HG03558 (cell line): ENCODE measurements at regions not wholly inside any gene's neighbourhood (a gene's known extent, or its start where the extent isn't known, plus 50 kb on each side); places are given as distances from the start of the nearest gene placed in this dataset.

Experiments used
- ATAC-seq: cut with Tn5 transposase; IDR thresholded peaks from one replicate; pipeline ENCODE4 v1.9.1; 2021; ENCODE audit warnings: moderate number of reproducible peaks; ENCODE audit not compliant: unreplicated experiment; ENCODE audit errors: extremely low read depth

DNA sequence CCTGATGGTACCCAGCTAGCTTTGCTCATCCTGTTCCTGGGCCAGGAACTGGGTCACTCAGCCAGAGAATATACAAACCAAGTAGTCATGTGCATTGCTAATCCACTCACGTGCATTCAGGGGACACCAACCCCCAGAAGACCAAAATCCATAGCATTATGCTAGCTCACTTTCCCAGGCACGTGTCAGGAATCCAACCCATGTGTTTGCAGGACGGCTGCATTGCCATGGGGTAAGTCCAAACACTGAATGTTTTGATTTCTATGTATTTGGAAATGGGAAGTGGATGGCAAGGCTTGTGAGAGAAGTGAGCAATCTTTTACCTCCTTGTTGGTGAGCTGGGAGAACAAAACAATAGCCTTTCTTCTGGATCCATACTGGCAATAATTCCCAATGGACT lies 87.1 kb upstream of the FOXN3 start:
- no peak for ATAC-seq

DNA sequence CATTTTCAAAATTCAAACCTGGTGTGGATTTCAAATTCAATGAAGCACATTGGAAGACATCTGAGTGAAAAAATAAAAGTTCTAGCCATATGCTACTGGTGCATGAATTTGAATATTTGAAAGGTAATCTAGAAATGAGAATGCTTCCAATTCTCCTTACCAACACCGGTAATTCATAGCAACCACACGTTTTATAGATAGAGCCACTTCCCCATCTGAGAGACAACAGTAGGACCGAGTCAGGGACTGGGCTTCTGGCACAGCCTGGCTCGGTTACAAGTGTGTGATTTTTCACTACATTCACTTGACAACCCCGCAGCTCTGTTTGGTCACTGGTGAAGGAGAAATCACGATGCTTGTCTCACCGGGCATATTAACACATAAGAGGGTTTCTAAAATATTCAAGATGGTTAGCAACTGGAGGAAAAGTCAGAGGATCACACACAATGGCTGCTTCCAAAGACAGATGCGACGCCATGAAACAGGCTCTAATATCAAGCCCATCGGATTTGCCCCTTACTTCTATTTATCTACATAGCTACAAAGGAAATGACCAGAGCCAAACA lies 86.5 kb upstream of the FOXN3 start:
- ATAC-seq = no peak

DNA sequence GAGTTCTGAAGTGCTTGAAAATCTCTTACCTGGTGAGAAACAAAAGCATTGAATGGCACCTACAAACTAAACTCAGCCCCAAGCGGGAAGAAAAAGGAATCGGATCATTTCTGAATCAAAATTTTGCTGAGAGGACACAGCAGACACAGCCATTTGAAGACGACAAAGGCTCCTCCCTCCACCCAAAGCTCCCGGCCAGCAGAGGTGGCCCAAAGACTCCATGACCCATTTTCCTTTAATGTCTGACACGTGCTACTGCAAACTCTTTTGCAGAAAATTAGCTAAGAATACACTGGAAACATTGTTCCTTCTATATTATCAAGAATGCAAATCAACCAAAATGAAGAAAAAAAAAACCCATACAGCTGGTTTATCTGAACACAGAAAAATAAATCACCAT lies 85.9 kb upstream of the FOXN3 start:
- no peak for ATAC-seq

DNA sequence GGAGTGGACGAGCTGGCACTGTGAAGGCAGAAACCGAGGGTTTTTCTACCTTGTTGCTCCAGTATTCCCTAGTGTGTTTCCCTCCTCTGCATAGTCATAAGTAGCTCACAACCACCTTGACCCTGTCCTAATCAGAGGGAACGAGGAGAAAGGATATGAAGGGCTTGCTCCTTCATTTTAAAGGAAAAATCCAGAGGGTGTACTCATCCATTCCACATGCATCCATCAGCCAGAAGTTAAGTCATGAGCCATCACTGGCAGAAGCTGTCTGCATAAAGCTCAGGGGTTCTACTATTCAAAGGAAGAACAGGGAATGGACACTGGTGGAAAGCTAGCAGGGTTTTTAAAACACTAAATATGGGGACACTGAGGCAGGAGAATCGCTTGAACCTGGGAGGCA lies 84.3 kb upstream of the FOXN3 start:
- no peak for ATAC-seq

DNA sequence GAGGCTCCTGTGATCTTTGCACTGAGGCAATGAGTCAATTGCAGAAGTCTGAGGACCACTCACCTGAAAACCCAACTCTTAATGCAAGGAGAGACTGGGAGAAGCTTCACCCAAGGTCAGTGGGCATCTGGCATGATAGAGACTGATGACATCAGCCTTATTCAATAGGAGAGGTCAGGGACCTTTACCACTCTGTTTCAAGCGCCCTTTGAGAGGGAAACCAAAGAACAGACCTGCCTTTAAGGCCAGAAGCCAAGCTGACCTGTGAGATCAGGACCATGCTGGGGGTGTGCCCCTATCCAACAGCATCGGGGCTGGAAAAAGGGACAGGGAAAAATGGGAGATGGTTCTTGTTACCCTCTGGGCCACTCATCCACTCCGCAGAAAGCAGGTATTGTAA lies 83.3 kb upstream of the FOXN3 start:
- no peak for ATAC-seq

DNA sequence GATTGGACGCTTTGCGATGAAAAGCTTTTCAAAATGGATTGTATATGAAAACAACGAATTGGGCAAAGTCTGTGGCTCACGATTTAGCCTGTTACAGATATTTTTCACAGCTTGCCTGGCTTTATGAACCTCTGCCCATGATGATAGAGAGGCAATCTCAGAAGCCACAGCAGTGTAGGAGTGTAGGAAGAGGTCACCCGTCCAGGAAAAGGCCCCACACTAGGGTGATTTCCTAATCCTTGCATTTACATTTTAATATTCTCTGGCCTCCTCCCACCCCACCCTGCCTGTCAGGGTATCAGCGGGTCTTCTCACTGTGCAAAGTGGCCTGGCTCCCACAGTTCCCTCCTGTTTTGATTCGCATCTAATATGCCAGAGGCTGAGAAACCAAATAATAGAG lies 81.8 kb upstream of the FOXN3 start:
- no peak for ATAC-seq

DNA sequence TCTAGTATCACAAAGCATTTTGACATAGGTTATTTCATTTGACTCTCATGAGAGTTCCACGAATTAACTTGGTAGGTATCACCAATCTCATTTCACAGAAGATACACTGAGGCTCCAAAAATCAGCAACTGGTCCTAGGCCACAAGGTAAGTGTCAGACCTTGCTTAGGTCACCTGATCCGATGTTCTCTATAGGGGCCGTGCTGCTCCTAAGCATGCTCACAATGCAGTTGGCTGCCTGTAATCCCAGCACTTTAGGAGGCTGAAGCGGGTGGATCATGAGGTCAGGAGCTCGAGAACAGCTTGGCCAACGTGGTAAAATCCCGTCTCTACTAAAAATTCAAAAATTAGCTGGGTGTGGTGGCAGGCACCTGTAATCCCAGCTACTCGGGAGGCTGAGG lies 78.7 kb upstream of the FOXN3 start:
- ATAC-seq = no peak

DNA sequence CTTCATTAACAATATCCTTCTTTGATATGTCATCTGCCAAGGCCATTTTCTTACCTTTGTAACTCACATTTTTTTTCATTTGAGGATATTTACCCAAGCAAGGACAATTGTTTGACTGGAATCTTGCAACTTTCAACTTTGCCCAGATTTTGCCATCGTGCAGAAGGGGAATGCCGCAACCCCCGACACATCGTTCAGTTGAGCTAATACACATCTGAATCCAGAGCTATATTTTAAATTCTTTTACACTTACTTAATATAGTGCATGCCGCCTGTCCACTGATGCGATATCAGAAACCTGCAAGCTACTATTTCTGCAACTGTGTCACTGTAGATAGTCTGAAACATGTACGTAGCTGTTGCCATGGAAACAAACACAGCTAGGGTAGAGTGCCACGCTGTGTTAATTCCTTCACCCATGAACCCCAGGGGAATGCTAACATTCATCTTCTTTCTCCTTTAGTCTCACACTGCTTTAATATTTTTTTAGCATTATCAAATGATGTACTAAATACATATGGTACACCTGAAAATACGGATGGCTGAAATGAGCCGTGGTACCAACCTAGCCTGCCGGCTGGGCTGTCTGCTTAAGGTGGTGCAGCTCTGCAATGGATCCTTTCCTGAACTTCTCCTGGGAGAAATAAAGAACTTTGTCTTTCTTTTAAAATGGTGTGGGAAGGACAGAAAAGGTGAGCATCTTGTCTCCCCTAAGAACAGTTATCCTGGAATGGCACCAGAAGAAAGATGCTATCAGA lies 77.0 kb upstream of the FOXN3 start:
- ATAC-seq = peak; percentile 93

DNA sequence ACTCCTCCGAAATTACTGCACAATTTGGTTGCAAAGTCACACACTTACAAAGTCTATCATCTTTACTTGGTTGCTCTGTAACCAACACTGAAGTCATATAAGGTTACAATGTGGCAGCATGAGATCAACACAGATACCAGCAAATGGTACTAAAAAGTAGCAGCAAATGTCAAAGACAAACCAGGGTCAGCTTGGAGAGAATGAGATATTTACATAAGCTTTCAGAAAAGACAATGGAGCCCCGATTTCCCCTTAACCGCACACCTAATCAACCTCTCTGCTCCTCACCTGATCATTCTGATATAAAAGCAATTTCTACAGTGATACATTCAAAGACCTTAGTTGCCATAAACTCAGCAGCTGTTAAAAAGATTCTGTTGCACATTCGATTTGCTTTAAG lies 76.4 kb upstream of the FOXN3 start:
- no peak for ATAC-seq

DNA sequence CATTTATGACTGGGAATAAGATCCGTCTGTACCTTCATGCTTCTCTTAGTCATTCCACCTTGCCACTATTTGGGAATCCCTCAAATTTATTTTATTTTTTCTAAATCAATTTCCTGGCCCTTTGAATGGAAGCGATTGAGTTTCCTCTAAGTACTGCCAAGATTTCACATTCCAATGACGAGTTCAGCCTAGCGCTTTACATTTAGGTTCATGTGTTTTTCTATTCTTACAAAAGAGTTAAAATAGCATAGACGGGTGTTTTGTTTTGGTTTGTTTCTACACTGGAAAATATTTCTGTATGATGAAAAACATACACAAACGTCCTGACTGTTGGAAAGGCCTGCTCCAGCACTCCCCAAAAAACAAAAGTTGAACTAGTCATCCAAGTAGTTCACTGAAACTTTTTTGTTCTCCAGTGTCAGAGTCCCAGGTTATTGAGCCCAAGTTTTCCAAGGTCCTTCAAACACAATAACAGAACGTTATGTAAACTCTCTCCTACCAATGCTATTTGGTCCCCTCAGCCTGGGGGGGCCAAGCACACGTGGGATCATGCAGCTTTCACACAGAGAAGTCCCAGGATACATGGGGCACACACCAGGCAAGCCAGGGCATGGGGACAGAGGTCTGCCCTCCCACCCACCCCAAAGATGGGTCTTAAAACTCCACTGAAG lies 74.8 kb upstream of the FOXN3 start:
- ATAC-seq = no peak

DNA sequence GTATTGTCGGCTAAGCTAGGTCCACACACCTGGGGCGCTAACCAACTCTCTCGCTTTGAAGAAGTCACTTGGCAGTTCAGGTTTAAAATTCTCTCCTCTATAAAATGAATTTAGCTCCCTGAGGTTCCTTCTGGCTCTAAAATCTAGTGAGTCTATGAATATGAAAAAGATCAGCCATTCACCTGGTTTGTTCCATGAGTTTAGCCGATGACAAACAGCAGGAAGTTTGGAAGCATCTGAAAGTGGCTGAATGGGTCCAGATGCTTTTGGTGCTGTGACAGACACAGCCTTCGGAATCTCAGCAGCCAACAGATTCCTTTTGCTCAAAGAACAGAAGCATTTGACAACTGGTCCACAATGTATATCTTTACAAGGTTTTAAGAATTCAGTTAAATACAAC lies 73.4 kb upstream of the FOXN3 start:
- ATAC-seq = no peak

DNA sequence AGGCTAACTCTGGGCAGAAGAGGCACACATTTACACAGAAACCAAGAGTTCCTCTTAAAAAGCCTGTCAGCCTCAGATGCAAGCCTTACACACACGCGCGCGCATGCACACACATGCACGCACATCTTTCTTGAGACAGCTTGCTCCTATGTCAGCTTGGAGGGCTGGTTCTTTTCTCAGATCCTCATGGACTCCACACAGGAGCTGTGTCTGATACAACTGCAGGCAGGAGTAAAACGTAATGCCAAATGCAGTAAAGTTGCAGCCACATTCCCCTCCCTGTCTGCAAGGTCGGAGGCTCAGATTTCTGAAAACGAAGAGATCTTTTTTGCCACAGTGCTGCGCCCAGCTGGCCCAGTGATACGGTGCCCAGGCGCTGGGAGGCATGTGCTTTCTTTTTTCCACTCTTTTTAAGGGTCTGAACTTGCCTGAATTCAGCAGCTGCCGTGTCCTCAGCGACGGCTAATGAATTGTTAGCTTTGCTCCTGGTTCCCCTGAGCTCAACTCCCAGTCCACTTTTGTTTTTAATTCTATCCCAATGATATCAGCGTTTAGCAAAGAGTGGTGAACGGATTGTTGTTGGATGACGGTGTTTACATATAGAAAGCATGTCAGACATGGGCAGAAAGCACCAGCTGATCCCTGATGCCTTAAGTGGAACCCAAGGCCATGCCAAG lies 72.9 kb upstream of the FOXN3 start:
- ATAC-seq = no peak

DNA sequence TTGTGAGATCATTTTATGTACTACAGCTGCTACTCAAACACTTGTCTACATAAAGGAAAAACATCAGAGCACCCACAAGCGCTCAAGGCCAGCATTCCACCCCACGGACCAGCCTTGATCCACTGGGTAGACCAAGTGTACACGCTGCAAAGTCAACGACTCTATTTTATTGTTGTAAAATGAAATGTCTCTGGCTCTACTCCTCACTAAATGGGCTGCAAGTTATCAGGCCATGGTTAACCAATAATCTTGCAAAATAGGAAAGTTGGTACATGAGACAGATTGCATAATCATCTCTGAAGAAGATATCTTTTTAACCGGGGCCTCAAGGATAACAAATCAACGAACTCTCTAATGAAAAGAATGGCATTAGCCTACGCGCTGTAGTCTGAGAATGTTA lies 69.9 kb upstream of the FOXN3 start:
- ATAC-seq = no peak

DNA sequence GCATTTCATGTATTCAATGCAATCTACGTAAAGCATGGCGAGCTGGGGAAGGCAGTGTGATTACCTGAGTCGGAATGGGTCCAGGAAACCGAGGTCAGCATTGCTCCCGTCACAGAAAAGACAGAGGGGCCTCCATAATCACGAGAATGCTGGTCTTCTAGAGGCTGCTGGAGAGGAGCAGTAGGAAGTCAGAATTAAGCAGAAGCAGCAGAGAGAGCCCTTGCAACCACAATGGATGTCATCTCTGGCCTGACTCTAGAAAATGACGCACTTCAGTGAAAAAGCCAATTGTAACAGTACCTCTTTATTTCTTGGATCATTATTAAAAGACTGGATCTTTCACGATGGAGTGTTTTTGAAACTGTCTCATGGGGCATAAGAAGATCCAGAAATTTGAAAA lies 69.5 kb upstream of the FOXN3 start:
- no peak for ATAC-seq

DNA sequence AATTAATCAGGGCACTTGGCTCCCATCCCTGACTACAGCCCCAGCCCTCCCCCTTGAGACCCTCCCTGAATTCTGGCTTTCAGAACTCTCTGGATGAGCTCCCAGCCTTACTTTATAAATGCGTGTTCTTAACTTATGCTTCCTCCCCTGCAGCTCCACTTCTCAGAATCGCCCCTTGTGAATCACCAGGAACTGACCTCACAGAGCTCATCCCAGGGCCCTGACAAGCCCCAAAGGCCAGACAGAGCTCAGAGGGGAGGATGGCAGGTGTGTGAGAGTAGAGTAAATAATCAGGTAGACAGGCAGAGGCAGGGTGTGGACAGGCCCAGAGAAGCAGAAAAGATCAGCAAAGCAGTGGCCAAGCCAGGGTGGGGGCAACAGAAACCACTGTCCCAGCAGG lies 68.2 kb upstream of the FOXN3 start:
- no peak for ATAC-seq

DNA sequence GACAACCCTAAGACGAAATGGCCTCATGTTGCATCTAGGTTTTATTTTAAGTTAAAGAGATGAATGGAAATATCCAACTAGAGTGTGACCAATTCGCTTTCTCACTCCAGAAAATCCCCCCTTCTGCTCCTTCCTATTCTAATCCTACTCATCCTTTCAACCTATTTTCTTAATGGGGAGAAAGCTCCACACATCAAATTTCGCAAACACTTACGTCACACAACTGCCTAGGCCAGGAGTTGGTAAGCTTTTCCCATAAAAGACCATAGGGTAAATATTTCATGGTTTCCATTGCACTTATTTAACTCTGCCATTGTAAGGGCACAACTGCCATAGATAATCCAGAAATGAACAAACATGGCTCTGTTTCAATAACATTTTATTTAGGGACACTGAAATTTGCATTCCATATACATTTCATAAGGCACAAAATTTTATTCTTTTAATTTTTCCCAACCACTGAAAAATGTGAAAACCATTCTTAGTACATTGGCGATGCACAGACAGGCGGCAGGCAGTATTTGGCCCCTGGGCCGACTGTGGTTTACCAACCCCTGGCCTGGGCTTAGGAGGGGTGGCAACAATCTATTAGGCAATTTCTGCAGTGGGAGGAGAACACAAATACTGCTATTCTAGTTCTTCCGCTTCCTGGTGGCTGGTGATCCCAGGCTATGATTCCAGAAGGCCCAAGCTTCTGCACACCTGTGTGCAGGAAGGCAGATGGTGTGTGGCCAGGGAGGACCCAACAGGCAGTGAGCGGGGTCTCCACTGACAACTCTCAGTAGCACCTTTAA lies 67.2 kb upstream of the FOXN3 start:
- ATAC-seq = no peak

DNA sequence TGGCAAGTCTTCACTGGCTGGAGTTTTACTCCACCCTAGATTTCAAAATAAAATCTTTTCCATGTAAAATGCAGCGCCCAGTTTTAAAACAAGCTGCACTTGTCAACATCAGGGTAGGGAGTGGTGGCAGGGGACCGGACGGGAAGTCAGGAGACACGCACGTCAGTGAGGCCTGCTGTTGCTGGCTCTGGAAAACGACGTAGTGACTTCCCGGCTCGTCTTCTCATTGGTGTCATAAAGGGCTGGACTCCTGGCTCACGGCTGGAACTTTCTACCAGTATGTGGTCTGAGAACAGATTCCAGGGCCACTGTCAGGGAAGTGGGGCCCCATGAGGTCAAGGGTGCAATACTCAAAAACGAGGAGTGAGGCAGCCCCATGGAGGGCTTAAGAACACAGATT lies 64.2 kb upstream of the FOXN3 start:
- no peak for ATAC-seq

DNA sequence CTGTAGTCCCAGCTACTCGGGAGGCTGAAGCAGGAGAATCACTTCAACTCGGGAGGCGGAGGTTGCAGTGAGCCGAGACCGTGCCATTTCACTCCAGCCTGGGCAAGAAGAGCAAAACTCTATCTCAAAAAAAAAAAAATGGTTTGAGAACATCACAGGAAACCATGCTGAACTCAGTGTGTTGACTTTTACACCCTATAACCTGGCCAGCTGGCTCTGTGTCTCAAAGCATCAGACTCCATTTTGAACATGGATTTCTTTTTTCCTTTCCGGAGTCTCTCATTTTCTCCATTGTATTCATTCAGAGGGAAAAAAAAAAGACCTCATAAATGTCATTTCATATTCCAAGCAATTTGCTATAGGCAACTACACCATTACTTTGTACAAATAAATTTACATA lies 63.2 kb upstream of the FOXN3 start:
- ATAC-seq = no peak

DNA sequence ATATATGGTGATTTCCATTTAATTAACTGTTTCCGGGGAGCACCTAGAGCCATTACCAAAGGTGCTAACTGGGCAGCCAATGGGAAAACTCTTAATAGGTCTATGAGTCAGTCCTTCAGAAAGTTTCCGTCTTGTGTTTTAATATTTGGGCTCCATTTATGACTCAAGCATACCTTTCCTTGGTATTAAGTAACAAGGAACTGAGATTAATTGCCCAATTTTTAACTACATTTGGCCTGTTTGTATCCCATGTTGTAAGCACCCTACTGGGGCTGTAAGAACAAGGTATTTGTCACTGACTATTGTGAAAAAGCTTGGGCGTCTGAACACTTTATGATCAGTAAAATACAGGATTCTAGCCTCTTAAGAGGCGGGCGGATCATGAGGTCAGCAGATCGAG lies 62.8 kb upstream of the FOXN3 start:
- no peak for ATAC-seq

DNA sequence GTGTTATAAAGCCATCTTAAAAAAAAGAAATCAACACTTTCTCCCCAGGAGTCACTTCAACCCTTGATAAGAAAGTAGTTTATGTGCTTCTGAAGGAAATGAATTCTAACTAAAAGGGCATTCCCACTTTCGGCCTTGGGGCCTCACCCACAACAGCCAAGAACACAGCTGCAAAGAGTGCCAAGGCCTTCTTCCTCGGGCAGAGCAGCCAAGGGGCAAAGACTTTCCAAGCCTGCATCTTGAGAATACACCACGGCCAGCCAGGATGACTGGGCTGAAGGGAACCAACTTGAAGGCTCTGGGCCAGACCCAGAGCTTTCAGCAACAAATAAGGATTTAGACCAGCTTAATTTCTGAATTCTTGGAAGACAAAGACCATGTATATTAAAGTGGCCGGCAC lies 60.4 kb upstream of the FOXN3 start:
- ATAC-seq = no peak
